ENCODE measurements at regions not wholly inside any gene's neighbourhood (a gene's known extent, or its start where the extent isn't known, plus 50 kb on each side); places are given as distances from the start of the nearest gene placed in this dataset.

- H3K36me3 ChIP-seq (ENCODE audit: control insufficient read depth in 2 of 3, insufficient read depth in 3 of 3, low read length in 3 of 3) = no peaks in the 10 kb centered on the region
- no peaks in the 10 kb centered on the region for H3K9me3 ChIP-seq (ENCODE audit: control insufficient read depth in 2 of 3, insufficient read depth in 1 of 3, low read length in 3 of 3)
- intact Hi-C loops (cut with DNase I) = no loop called here
- H3K9ac ChIP-seq (ENCODE audit: low read length in 3 of 3) = no peak overlapping the region
- no peak overlapping the region for H3K4me3 ChIP-seq (ENCODE audit: low read length in 3 of 3)
- FAIRE-seq (no peak), DNase-seq (no peak)
- no peaks in the 10 kb centered on the region for H3K27me3 ChIP-seq (ENCODE audit: control insufficient read depth, insufficient read depth, low read length)
- no peak overlapping the region for H3K27ac ChIP-seq (ENCODE audit: low read depth in 2 of 2, low read length in 2 of 2)
- TF ChIP-seq, protein P1, sequence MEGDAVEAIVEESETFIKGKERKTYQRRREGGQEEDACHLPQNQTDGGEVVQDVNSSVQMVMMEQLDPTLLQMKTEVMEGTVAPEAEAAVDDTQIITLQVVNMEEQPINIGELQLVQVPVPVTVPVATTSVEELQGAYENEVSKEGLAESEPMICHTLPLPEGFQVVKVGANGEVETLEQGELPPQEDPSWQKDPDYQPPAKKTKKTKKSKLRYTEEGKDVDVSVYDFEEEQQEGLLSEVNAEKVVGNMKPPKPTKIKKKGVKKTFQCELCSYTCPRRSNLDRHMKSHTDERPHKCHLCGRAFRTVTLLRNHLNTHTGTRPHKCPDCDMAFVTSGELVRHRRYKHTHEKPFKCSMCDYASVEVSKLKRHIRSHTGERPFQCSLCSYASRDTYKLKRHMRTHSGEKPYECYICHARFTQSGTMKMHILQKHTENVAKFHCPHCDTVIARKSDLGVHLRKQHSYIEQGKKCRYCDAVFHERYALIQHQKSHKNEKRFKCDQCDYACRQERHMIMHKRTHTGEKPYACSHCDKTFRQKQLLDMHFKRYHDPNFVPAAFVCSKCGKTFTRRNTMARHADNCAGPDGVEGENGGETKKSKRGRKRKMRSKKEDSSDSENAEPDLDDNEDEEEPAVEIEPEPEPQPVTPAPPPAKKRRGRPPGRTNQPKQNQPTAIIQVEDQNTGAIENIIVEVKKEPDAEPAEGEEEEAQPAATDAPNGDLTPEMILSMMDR (IDR thresholded peaks at IDR 0.05; ENCODE audit: borderline replicate concordance, extremely low read depth, insufficient read depth) = no peak
- H3K4me1 ChIP-seq (ENCODE audit: control insufficient read depth in 2 of 3, insufficient read depth in 2 of 3, low read depth in 1 of 3, low read length in 3 of 3) = no peaks in the 10 kb centered on the region
Measured at GRCh38 chr6:79396625-79397024, 140.6 kb downstream of the LCA5 start.

DNA sequence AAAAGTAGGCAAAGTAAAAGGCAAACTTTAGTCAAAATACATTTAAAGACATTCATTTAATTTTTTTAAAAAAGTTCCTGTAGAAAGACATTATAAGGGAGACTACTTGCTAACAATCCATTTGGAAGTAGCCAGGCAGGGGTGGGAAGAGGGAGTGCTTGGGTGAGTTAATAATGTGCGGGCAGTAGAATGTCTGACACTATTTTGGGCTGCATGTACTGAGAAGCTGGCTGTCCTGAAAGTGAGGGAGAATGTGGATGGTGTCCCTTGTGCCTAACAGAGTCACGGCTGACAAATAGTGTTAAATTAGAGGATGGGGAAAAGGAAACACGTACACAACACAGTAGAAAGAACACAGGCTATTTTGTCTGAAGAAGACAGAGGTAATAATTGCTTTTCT, 142.5 kb downstream of the LCA5 start:
- intact Hi-C loops (cut with DNase I) = no loop called here

GRCh38 chr6:79392094-79392493, 145.1 kb downstream of the LCA5 start:
- no peak overlapping the region for H3K27ac ChIP-seq (ENCODE audit: low read depth in 2 of 2, low read length in 2 of 2)
- FAIRE-seq (no peak), DNase-seq (no peak)
- intact Hi-C loops (cut with DNase I) = no loop called here
- no peaks in the 10 kb centered on the region for H3K27me3 ChIP-seq (ENCODE audit: control insufficient read depth, insufficient read depth, low read length)
- TF ChIP-seq, protein P1 (IDR thresholded peaks at IDR 0.05; ENCODE audit: borderline replicate concordance, extremely low read depth, insufficient read depth) = no peak
- H3K9me3 ChIP-seq (ENCODE audit: control insufficient read depth in 2 of 3, insufficient read depth in 1 of 3, low read length in 3 of 3) = no peaks in the 10 kb centered on the region
- no peak overlapping the region for H3K4me3 ChIP-seq (ENCODE audit: low read length in 3 of 3)
- no peak overlapping the region for H3K9ac ChIP-seq (ENCODE audit: low read length in 3 of 3)
- H3K4me1 ChIP-seq (ENCODE audit: control insufficient read depth in 2 of 3, insufficient read depth in 2 of 3, low read depth in 1 of 3, low read length in 3 of 3) = no peaks in the 10 kb centered on the region
- H3K36me3 ChIP-seq (ENCODE audit: control insufficient read depth in 2 of 3, insufficient read depth in 3 of 3, low read length in 3 of 3) = no peaks in the 10 kb centered on the region

More for the DNA sequence above, 142.5 kb downstream of the LCA5 start:
- no peak overlapping the region for H3K9ac ChIP-seq (ENCODE audit: low read length in 3 of 3)
- H3K9me3 ChIP-seq (ENCODE audit: control insufficient read depth in 2 of 3, insufficient read depth in 1 of 3, low read length in 3 of 3) = no peaks in the 10 kb centered on the region
- H3K4me3 ChIP-seq (ENCODE audit: low read length in 3 of 3) = no peak overlapping the region
- H3K36me3 ChIP-seq (ENCODE audit: control insufficient read depth in 2 of 3, insufficient read depth in 3 of 3, low read length in 3 of 3) = no peaks in the 10 kb centered on the region
- no peaks in the 10 kb centered on the region for H3K27me3 ChIP-seq (ENCODE audit: control insufficient read depth, insufficient read depth, low read length)
- DNase-seq (no peak), FAIRE-seq (no peak)
- H3K27ac ChIP-seq (ENCODE audit: low read depth in 2 of 2, low read length in 2 of 2) = no peak overlapping the region
- no peaks in the 10 kb centered on the region for H3K4me1 ChIP-seq (ENCODE audit: control insufficient read depth in 2 of 3, insufficient read depth in 2 of 3, low read depth in 1 of 3, low read length in 3 of 3)
- TF ChIP-seq, protein P1 (IDR thresholded peaks at IDR 0.05; ENCODE audit: borderline replicate concordance, extremely low read depth, insufficient read depth) = no peak

DNA sequence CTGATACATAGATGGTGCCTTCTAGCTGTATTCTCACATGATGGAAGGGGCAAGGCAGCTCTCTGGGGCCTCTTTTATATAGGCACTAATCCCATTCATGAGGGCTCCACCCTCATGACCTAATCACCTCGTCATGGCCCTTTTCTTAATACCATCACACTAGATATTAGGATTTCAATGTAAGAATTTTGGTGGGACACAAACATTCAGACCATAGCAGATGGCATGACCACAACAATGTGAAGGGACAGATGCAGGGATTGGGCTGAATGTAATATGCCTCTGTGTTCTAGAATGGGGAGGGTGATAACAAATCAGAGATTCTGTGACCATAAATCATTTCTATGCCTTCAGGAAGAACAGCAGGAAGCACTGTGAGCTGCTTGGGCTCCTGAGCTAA, 145.8 kb downstream of the LCA5 start:
- FAIRE-seq = no peak
- TF ChIP-seq, protein P1 (IDR thresholded peaks at IDR 0.05; ENCODE audit: borderline replicate concordance, extremely low read depth, insufficient read depth) = no peak
- no peaks in the 10 kb centered on the region for H3K36me3 ChIP-seq (ENCODE audit: control insufficient read depth in 2 of 3, insufficient read depth in 3 of 3, low read length in 3 of 3)
- DNase-seq = no peak
- H3K9me3 ChIP-seq (ENCODE audit: control insufficient read depth in 2 of 3, insufficient read depth in 1 of 3, low read length in 3 of 3) = no peaks in the 10 kb centered on the region
- intact Hi-C loops (cut with DNase I) = no loop called here
- H3K27ac ChIP-seq (ENCODE audit: low read depth in 2 of 2, low read length in 2 of 2) = no peak overlapping the region
- no peak overlapping the region for H3K9ac ChIP-seq (ENCODE audit: low read length in 3 of 3)
- no peaks in the 10 kb centered on the region for H3K27me3 ChIP-seq (ENCODE audit: control insufficient read depth, insufficient read depth, low read length)
- H3K4me1 ChIP-seq (ENCODE audit: control insufficient read depth in 2 of 3, insufficient read depth in 2 of 3, low read depth in 1 of 3, low read length in 3 of 3) = peaks cover 0 to 2% (median 1%) of the 10 kb centered on the region in 3 donors
- H3K4me3 ChIP-seq (ENCODE audit: low read length in 3 of 3) = no peak overlapping the region
